ENCODE measurements at regions not wholly inside any gene's neighbourhood (a gene's known extent, or its start where the extent isn't known, plus 50 kb on each side); places are given as distances from the start of the nearest gene placed in this dataset.
A peak's percentile ranks its signal among the peaks of the same experiment; 100 is the strongest.
"Not testable (repeated sequence)": the region's sequence is repeated elsewhere in the genome, so short reads cannot be mapped to it uniquely, and the experiment has no call there.

GRCh38 chr4:13990596-13991589 lies 363.4 kb upstream of the BOD1L1 start:
- no peak for DNase-seq (ENCODE audit: missing footprints)
- no peak for ATAC-seq
- intact Hi-C loops (cut with DNase I) = no loop called here

- DNase-seq (ENCODE audit: missing footprints) (no peak), ATAC-seq (no peak)
- intact Hi-C loops (cut with DNase I) = no loop called here
These were observed 364.5 kb upstream of the BOD1L1 start for GRCh38 chr4:13992041-13992440.

GRCh38 chr4:13992975-13993520 lies 365.5 kb upstream of the BOD1L1 start:
- ATAC-seq = no peak
- intact Hi-C loops (cut with DNase I) = no loop called here
- no peak for DNase-seq (ENCODE audit: missing footprints)

- ATAC-seq = no peak
These were observed 366.5 kb upstream of the BOD1L1 start for GRCh38 chr4:13994016-13994415.

GRCh38 chr4:13998850-13999445 lies 371.4 kb upstream of the BOD1L1 start:
- DNase-seq (ENCODE audit: missing footprints) (no peak), ATAC-seq (no peak)
- intact Hi-C loops (cut with DNase I) = no loop called here

More at GRCh38 chr4:13994016-13994415, 366.5 kb upstream of the BOD1L1 start:
- DNase-seq (ENCODE audit: missing footprints) = no peak
- intact Hi-C loops (cut with DNase I) = no loop called here

- no peak for ATAC-seq
- intact Hi-C loops (cut with DNase I) = no loop called here
- no peak for DNase-seq (ENCODE audit: missing footprints)
These were observed 372.7 kb upstream of the BOD1L1 start for GRCh38 chr4:14000091-14000814.

GRCh38 chr4:14002331-14002730 lies 374.8 kb upstream of the BOD1L1 start:
- intact Hi-C loops (cut with DNase I); DNase-seq (ENCODE audit: missing footprints); ATAC-seq: not testable (repeated sequence)

- DNase-seq (ENCODE audit: missing footprints) = no peak
- intact Hi-C loops (cut with DNase I) = no loop called here
- no peak for ATAC-seq
These were observed 381.0 kb upstream of the BOD1L1 start for GRCh38 chr4:14008494-14008893.

- DNase-seq (ENCODE audit: missing footprints) (no peak), ATAC-seq (no peak)
- intact Hi-C loops (cut with DNase I) = no loop called here
These were observed 390.8 kb upstream of the BOD1L1 start for GRCh38 chr4:14018191-14018853.

- intact Hi-C loops (cut with DNase I) = no loop called here
- ATAC-seq = no peak
- no peak for DNase-seq (ENCODE audit: missing footprints)
These were observed 394.9 kb upstream of the BOD1L1 start for GRCh38 chr4:14022456-14022855.

- no peak for ATAC-seq
- intact Hi-C loops (cut with DNase I) = no loop called here
- no peak for DNase-seq (ENCODE audit: missing footprints)
These were observed 395.5 kb upstream of the BOD1L1 start for GRCh38 chr4:14023036-14023435.

- DNase-seq (ENCODE audit: missing footprints) = no peak
- intact Hi-C loops (cut with DNase I) = no loop called here
- no peak for ATAC-seq
These were observed 396.4 kb upstream of the BOD1L1 start for GRCh38 chr4:14023896-14024295.

- DNase-seq (ENCODE audit: missing footprints) (no peak), ATAC-seq (no peak)
- intact Hi-C loops (cut with DNase I) = no loop called here
These were observed 397.6 kb upstream of the BOD1L1 start for GRCh38 chr4:14025111-14025510.

- intact Hi-C loops (cut with DNase I) = no loop called here
- ATAC-seq (no peak), DNase-seq (ENCODE audit: missing footprints) (no peak)
These were observed 398.4 kb upstream of the BOD1L1 start for GRCh38 chr4:14025891-14026290.

GRCh38 chr4:14028862-14029261 lies 401.3 kb upstream of the BOD1L1 start:
- ATAC-seq (peak; percentile 83), DNase-seq (ENCODE audit: missing footprints) (peak; percentile 58)
- intact Hi-C loops (cut with DNase I) = no loop called here

GRCh38 chr4:14035076-14035475 lies 407.6 kb upstream of the BOD1L1 start:
- intact Hi-C loops (cut with DNase I) = no loop called here
- no peak for DNase-seq (ENCODE audit: missing footprints)
- no peak for ATAC-seq

- ATAC-seq = no peak
- intact Hi-C loops (cut with DNase I) = no loop called here
- DNase-seq (ENCODE audit: missing footprints) = no peak
These were observed 415.7 kb upstream of the BOD1L1 start for GRCh38 chr4:14043203-14043602.

- DNase-seq (ENCODE audit: missing footprints) = no peak
- ATAC-seq = no peak
- intact Hi-C loops (cut with DNase I) = no loop called here
These were observed 419.1 kb upstream of the BOD1L1 start for GRCh38 chr4:14046642-14047041.

GRCh38 chr4:14047840-14048239 lies 420.3 kb upstream of the BOD1L1 start:
- intact Hi-C loops (cut with DNase I) = no loop called here
- no peak for DNase-seq (ENCODE audit: missing footprints)
- no peak for ATAC-seq

Data from Right ventricle myocardium inferior (tissue), 1 donor.